ENCODE measurements at regions not wholly inside any gene's neighbourhood (a gene's known extent, or its start where the extent isn't known, plus 50 kb on each side); places are given as distances from the start of the nearest gene placed in this dataset.

- H3K9ac ChIP-seq (ENCODE audit: low read length) = no peak overlapping the region
- H2AFZ ChIP-seq (ENCODE audit: low read depth, low read length) = no peak overlapping the region
- TF ChIP-seq CTCF (IDR thresholded peaks at IDR 0.05; ENCODE audit: low read depth, low read length) = no peak
- TF ChIP-seq EZH2phosphoT487 (IDR thresholded peaks at IDR 0.05; ENCODE audit: low read depth) = no peak
- no peak overlapping the region for H3K27ac ChIP-seq (ENCODE audit: low read length)
- H3K79me2 ChIP-seq (ENCODE audit: low read length) = no peaks in the 10 kb centered on the region
- no peak overlapping the region for H3K4me3 ChIP-seq (ENCODE audit: low read length)
- no peaks in the 10 kb centered on the region for H4K20me1 ChIP-seq (ENCODE audit: insufficient read depth, low read length)
- H3K9me3 ChIP-seq (ENCODE audit: insufficient read depth, low read length) = no peaks in the 10 kb centered on the region
- peaks cover 12% of the 10 kb centered on the region for H3K27me3 ChIP-seq (ENCODE audit: low read depth, low read length)
- H3K4me2 ChIP-seq (ENCODE audit: low read length) = 0 out of 2 replicates have a peak overlapping the region, but pooled peaks have one; percentile 6
- no peaks in the 10 kb centered on the region for H3K36me3 ChIP-seq (replicated peaks; ENCODE audit: low read depth, low read length)
- H3K4me1 ChIP-seq (ENCODE audit: low read length) = no peaks in the 10 kb centered on the region
Measured at GRCh38 chr5:133821311-133821741, 147.1 kb downstream of the C5orf15 start.

GRCh38 chr5:133820507-133820906, 147.9 kb downstream of the C5orf15 start:
- TF ChIP-seq CTCF (IDR thresholded peaks at IDR 0.05; ENCODE audit: low read depth, low read length) (no peak), EZH2phosphoT487 (IDR thresholded peaks at IDR 0.05; ENCODE audit: low read depth) (no peak)
- Histone ChIP-seq H3K36me3 (replicated peaks; ENCODE audit: low read depth, low read length) (no peaks in the 10 kb centered on the region), H3K79me2 (ENCODE audit: low read length) (no peaks in the 10 kb centered on the region), H3K27ac (ENCODE audit: low read length) (no peak overlapping the region), H3K9ac (ENCODE audit: low read length) (no peak overlapping the region), H2AFZ (ENCODE audit: low read depth, low read length) (no peak overlapping the region), H3K27me3 (ENCODE audit: low read depth, low read length) (peaks cover 12% of the 10 kb centered on the region), H3K9me3 (ENCODE audit: insufficient read depth, low read length) (no peaks in the 10 kb centered on the region), H3K4me2 (ENCODE audit: low read length) (no peak overlapping the region), H3K4me3 (ENCODE audit: low read length) (no peak overlapping the region), H4K20me1 (ENCODE audit: insufficient read depth, low read length) (no peaks in the 10 kb centered on the region), H3K4me1 (ENCODE audit: low read length) (no peaks in the 10 kb centered on the region)

- no peak overlapping the region for H3K4me3 ChIP-seq (ENCODE audit: low read length)
- no peaks in the 10 kb centered on the region for H4K20me1 ChIP-seq (ENCODE audit: insufficient read depth, low read length)
- no peaks in the 10 kb centered on the region for H3K36me3 ChIP-seq (replicated peaks; ENCODE audit: low read depth, low read length)
- H3K9me3 ChIP-seq (ENCODE audit: insufficient read depth, low read length) = no peaks in the 10 kb centered on the region
- H3K4me1 ChIP-seq (ENCODE audit: low read length) = no peaks in the 10 kb centered on the region
- H3K27me3 ChIP-seq (ENCODE audit: low read depth, low read length) = peaks cover 12% of the 10 kb centered on the region
- H3K4me2 ChIP-seq (ENCODE audit: low read length) = no peak overlapping the region
- H2AFZ ChIP-seq (ENCODE audit: low read depth, low read length) = no peak overlapping the region
- no peaks in the 10 kb centered on the region for H3K79me2 ChIP-seq (ENCODE audit: low read length)
- no peak overlapping the region for H3K27ac ChIP-seq (ENCODE audit: low read length)
- TF ChIP-seq CTCF (IDR thresholded peaks at IDR 0.05; ENCODE audit: low read depth, low read length) = no peak
- no peak for TF ChIP-seq EZH2phosphoT487 (IDR thresholded peaks at IDR 0.05; ENCODE audit: low read depth)
- H3K9ac ChIP-seq (ENCODE audit: low read length) = no peak overlapping the region
Measured at GRCh38 chr5:133819977-133820471, 148.4 kb downstream of the C5orf15 start.

GRCh38 chr5:133818869-133819600, 149.4 kb downstream of the C5orf15 start:
- H3K9ac ChIP-seq (ENCODE audit: low read length) = no peak overlapping the region
- H3K4me3 ChIP-seq (ENCODE audit: low read length) = no peak overlapping the region
- H3K27ac ChIP-seq (ENCODE audit: low read length) = no peak overlapping the region
- TF ChIP-seq CTCF (IDR thresholded peaks at IDR 0.05; ENCODE audit: low read depth, low read length) (no peak), EZH2phosphoT487 (IDR thresholded peaks at IDR 0.05; ENCODE audit: low read depth) (no peak)
- no peaks in the 10 kb centered on the region for H3K36me3 ChIP-seq (replicated peaks; ENCODE audit: low read depth, low read length)
- H2AFZ ChIP-seq (ENCODE audit: low read depth, low read length) = no peak overlapping the region
- H3K4me2 ChIP-seq (ENCODE audit: low read length) = no peak overlapping the region
- H3K79me2 ChIP-seq (ENCODE audit: low read length) = no peaks in the 10 kb centered on the region
- H3K27me3 ChIP-seq (ENCODE audit: low read depth, low read length) = peaks cover 12% of the 10 kb centered on the region
- no peaks in the 10 kb centered on the region for H3K9me3 ChIP-seq (ENCODE audit: insufficient read depth, low read length)
- no peaks in the 10 kb centered on the region for H4K20me1 ChIP-seq (ENCODE audit: insufficient read depth, low read length)
- no peaks in the 10 kb centered on the region for H3K4me1 ChIP-seq (ENCODE audit: low read length)

Measured in OCI-LY3 (cell line).